GM19043 (cell line): ENCODE measurements at regions not wholly inside any gene's neighbourhood (a gene's known extent, or its start where the extent isn't known, plus 50 kb on each side); places are given as distances from the start of the nearest gene placed in this dataset.
"Not testable (repeated sequence)": the region's sequence is repeated elsewhere in the genome, so short reads cannot be mapped to it uniquely, and the experiment has no call there.

Experiments
- ATAC-seq: cut with Tn5 transposase; IDR thresholded peaks from one replicate; pipeline ENCODE4 v1.9.1; 2021; ENCODE audit warnings: low read depth; ENCODE audit not compliant: unreplicated experiment

DNA sequence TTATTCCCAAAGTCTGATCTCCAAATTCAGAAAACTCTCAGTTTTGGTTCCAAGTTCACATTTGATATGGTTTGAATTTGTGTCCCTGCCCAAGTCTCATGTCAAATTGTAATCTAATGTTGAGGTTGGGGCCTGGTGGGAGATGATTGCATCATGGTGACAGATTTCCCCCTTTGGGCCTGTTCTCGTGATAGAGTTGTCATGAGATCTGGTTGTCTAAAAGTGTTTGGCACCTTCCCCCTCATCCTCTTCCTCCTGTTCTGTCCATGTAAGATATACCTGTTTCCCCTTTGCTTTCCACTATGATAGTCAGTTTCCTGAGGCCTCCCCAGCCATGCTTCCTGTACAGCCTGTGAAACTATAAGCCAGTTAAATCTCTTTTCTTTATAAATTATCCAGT is 138.6 kb downstream of the ARL4A start:
- no peak for ATAC-seq

- no peak for ATAC-seq
Observed at GRCh38 chr7:12827219-12827821, 139.9 kb downstream of the ARL4A start.

DNA sequence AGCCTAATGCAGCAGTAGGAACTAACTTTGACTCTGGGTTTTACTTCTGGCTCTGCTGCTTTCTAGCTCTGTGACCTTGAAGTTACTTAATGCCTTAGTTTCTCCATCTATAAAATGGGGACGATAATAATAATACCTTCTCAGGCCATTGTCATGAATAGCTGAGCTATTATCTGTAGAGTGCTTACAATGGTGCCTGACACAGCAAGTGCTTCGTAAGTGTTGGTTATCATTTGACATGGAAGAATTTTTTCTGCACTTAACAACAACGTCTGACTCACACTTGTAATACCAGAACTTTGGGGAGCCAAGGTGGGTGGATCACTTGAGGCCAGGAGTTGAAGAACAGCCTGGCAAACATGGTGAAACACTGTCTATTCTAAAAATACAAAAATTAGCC is 140.5 kb downstream of the ARL4A start:
- ATAC-seq, result no peak

- no peak for ATAC-seq
Observed at GRCh38 chr7:12831024-12831423, 143.6 kb downstream of the ARL4A start.

- no peak for ATAC-seq
Observed at GRCh38 chr7:12833829-12834228, 146.4 kb downstream of the ARL4A start.

- no peak for ATAC-seq
Observed at GRCh38 chr7:12834782-12835181, 147.3 kb downstream of the ARL4A start.

GRCh38 chr7:12839508-12840153 is 152.2 kb downstream of the ARL4A start:
- ATAC-seq, result no peak

DNA sequence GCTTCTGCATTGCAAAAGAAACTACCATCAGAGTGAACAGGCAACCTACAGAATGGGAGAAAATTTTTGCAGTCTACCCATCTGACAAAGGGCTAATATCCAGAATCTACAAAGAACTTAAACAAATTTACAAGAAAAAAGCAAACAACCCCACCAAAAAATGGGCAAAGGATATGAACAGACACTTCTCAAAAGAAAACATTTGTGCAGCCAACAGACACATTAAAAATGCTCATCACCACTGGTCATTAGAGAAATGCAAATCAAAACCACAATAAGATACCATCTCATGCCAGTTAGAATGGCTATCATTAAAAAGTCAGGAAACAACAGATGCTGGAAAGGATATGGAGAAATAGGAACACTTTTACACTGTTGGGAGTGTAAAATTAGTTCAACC is 157.3 kb downstream of the ARL4A start:
- not testable (repeated sequence) for ATAC-seq

DNA sequence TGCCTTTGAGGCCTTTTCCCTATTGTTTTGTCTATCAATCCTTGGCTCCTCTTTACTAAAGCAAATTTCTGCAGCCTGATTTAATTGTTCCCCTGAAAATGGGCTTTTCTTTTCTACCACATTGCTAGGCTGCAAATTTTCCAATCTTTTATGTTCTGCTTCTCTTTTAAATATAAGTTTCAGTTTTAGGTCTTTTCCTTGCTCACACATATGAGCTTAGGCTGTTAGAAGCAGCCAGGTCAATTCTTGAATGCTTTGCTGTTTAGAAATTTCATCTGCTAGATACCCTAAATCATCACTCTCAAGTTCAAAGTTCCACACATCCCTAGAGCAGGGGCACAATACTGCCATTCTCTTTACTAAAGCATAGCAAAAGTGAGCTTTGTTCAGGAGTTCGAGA is 159.6 kb downstream of the ARL4A start:
- no peak for ATAC-seq

- ATAC-seq, result no peak
Observed at GRCh38 chr7:12851142-12851541, 163.7 kb downstream of the ARL4A start.

GRCh38 chr7:12851841-12852240 is 164.4 kb downstream of the ARL4A start:
- no peak for ATAC-seq

DNA sequence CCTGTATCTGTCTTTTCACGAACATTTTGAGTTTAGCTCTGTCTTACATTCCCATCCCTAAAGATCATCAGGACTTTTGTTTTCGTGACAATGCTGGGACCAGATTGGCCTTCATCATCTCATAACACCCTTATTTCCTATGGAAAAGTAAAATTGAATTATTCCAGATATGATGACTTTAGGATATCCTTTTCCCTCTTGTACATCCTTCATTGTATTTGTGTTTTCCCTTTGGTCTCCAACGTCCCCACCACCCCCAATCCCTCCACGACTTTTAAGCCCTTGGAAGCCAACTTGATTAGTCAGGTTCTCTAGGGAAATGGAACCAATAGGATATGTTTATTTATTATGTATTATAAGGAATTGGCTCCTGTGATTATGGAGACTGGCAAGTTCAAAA is 167.6 kb downstream of the ARL4A start:
- ATAC-seq, result no peak

DNA sequence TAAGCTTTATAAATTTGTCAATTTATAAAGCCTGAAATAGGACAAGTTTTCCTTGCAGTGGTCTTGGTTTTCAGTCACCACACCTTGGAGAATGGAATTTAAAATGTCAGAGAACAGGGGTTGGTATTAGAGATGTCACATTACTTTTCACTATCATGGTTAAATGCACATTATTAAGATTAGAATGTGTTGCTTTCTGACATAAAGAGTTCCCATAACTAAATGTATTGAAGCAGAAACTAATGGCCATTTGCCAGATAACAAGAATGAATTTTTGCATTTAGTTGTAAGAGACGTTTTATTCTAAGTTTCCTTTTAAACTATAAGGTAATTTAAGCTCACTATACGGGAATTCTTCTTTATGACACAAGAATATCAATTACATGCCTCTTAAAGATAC is 172.3 kb downstream of the ARL4A start:
- ATAC-seq, result no peak

- ATAC-seq, result no peak
Observed at GRCh38 chr7:12861070-12861469, 173.6 kb downstream of the ARL4A start.

- no peak for ATAC-seq
Observed at GRCh38 chr7:12862146-12862545, 174.7 kb downstream of the ARL4A start.

- no peak for ATAC-seq
Observed at GRCh38 chr7:12864470-12865046, 177.1 kb downstream of the ARL4A start.

GRCh38 chr7:12865593-12865992 is 178.2 kb downstream of the ARL4A start:
- no peak for ATAC-seq

DNA sequence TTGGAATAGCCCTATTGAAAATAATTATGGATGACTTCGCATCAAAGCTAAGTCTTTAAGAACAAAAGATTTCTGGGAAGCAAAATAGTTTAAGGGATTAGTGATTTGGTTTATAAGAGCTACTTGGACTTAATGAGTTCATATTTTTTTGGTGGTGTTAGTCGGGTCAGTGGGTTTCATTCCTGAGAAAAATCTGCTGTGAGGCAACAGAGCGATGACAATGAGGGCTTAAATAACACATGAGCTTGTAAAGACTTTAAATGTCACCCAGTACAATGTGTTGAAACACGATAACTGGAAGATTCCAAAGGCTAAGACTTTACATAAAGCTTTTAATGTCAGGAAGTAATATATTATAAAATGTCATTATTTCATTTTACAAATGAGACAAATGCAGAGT is 178.8 kb downstream of the ARL4A start:
- no peak for ATAC-seq

GRCh38 chr7:12868027-12868426 is 180.6 kb downstream of the ARL4A start:
- ATAC-seq, result no peak

DNA sequence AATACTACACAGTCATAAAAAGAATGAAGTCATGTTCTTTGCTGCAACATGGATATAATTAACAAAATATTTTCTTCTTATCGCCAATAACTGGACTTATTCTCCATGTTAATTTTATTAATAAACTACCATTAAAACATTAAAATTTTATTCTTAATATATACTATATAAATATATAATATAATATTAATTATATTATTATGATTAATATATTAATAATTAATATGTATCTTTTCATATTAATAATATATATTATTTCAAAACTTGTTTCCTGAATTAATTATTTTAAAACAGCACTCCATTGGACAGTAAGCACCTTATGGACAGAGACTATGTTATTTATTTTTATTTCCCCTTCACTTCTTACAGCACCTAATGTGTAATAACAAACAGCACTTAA is 182.8 kb downstream of the ARL4A start:
- ATAC-seq, result no peak

DNA sequence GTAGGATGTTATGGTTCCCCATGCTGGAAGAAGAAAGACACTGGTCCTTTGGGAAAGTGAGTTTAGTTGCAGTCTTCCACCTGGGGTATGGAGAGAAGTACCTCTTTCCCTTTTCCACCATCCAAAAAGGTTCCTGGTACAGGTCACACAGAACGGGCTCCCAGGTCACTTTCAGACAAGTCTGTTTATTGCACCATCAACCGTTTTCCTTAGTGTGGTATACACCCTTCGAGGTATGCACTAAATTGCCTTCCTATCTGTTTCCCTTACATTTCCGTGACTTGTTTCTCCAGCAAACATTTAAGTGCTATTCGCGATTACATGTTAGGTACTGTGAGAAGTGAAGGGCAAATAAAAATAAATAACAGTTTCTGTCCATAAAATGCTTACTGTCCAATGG is 185.1 kb downstream of the ARL4A start:
- no peak for ATAC-seq

DNA sequence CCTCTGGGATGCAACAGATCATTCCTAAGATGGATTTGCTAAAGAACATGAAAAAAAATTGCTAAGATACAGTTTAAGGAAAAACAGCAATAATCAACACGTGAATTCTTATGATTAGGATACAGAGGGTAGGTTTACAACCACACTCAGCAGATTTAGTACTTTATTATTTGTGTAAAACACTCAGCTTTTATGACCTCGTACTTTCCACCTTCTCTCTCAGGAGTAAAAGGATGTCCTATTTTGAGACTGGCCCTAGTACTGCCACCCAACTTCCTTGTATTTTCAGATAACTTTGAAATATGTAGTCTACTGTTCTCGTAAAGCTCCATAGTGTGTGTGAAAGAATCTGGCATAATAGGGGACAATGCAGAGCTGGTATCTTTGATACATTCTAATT is 186.1 kb downstream of the ARL4A start:
- no peak for ATAC-seq
